GM12874 (cell line): ENCODE measurements at regions not wholly inside any gene's neighbourhood (a gene's known extent, or its start where the extent isn't known, plus 50 kb on each side); places are given as distances from the start of the nearest gene placed in this dataset.

ENCODE experiments used
- CTCF ChIP-seq: IDR thresholded peaks from 2 replicates; pipeline ENCODE4 v1.5.1; 2011; ENCODE audit warnings: low read depth, mild to moderate bottlenecking, control low read depth, low read length, moderate library complexity; ENCODE audit not compliant: insufficient read depth

GRCh38 chr13:84032116-84032515 is 149.8 kb upstream of the SLITRK1 start:
- TF ChIP-seq CTCF = no peak

- TF ChIP-seq CTCF = no peak
Measured at GRCh38 chr13:84031120-84031519, 148.8 kb upstream of the SLITRK1 start.

- no peak for TF ChIP-seq CTCF
Measured at GRCh38 chr13:84029396-84029795, 147.1 kb upstream of the SLITRK1 start.

GRCh38 chr13:84025824-84026223 is 143.6 kb upstream of the SLITRK1 start:
- TF ChIP-seq CTCF = no peak

- no peak for TF ChIP-seq CTCF
Measured at GRCh38 chr13:83996415-83996814, 114.1 kb upstream of the SLITRK1 start.

GRCh38 chr13:83995930-83996329 is 113.7 kb upstream of the SLITRK1 start:
- TF ChIP-seq CTCF = no peak

- no peak for TF ChIP-seq CTCF
Measured at GRCh38 chr13:83992566-83993358, 110.5 kb upstream of the SLITRK1 start.
